A549 (cell line): ENCODE measurements at regions not wholly inside any gene's neighbourhood (a gene's known extent, or its start where the extent isn't known, plus 50 kb on each side); places are given as distances from the start of the nearest gene placed in this dataset.

ENCODE experiments used
- CTCF ChIP-seq: fragments of >200 bp; sonication (Bioruptor Twin); formaldehyde crosslinking; IDR thresholded peaks from 3 replicates; pipeline ENCODE4 v1.5.1; 2016
- EP300 ChIP-seq, 2 experiments: fragments of >200 bp; sonication (Bioruptor Twin); formaldehyde crosslinking; IDR thresholded peaks; 2 replicates in 1 of 2; 3 replicates in 1 of 2; pipeline ENCODE4 v1.6.1; 2016 to 2017
- ESRRA ChIP-seq: fragments of 150-350 bp; IDR thresholded peaks from 2 replicates; pipeline ENCODE4 v1.6.1; 2014; ENCODE audit warnings: mild to moderate bottlenecking, low read length, borderline replicate concordance
- HDAC2 ChIP-seq: fragments of 200-600 bp; sonication (generic); IDR thresholded peaks from 2 replicates; pipeline ENCODE4 v1.6.1; 2016
- JUN ChIP-seq, 2 experiments: fragments of >200 bp; sonication (Bioruptor Twin); formaldehyde crosslinking; IDR thresholded peaks; 2 replicates in 1 of 2; 3 replicates in 1 of 2; pipeline ENCODE4 v1.6.1; 2016 to 2017
- MYC ChIP-seq: IDR thresholded peaks from 2 replicates; pipeline ENCODE4 v1.6.1; 2012; ENCODE audit warnings: mild to moderate bottlenecking, inconsistent platforms, low read length, improper control_type of control experiment, borderline replicate concordance
- PHF8 ChIP-seq: fragments of 200-600 bp; sonication (generic); IDR thresholded peaks from 2 replicates; pipeline ENCODE4 v1.6.1; 2016; ENCODE audit warnings: low read depth, mild to moderate bottlenecking, antibody characterized with exemption, moderate library complexity, borderline replicate concordance
- POLR2A ChIP-seq: IDR thresholded peaks from 2 replicates; pipeline ENCODE4 v1.6.1; 2012; ENCODE audit warnings: mild to moderate bottlenecking, low read length
- RCOR1 ChIP-seq: fragments of 150-350 bp; IDR thresholded peaks from 2 replicates; pipeline ENCODE4 v1.6.1; 2014; ENCODE audit warnings: antibody characterized with exemption, low read length, low read depth
- SREBF2 ChIP-seq: fragments of 450-650 bp; IDR thresholded peaks from 2 replicates; pipeline ENCODE4 v1.6.1; 2014; ENCODE audit warnings: mild to moderate bottlenecking, moderate library complexity
- TF ChIP-seq, protein P1 (sequence below): IDR thresholded peaks from 2 replicates; pipeline ENCODE4 v1.6.1; 2012

DNA sequence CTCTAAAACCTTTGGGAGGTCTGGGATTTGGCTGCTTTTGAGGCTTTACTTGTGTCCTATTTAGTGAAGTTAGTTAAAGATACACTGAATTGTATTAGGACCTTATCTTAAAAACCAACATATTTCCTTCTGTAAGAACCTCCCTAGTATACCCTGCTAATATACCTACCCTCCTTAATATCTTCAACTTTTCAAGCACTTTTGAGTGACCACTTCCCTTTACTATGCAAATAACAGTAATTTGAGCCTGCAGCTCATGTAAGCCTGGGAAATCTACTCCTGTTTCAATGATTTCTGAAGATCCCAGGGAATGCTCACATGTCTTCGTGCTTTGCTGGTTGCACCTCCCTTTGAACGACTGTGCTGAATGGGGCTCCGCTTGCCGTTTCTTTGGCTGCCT is 358.5 kb downstream of the YTHDC2 start:
- TF ChIP-seq POLR2A (no peak), CTCF (no peak), RCOR1 (no peak), MYC (no peak), ESRRA (no peak), EP300 (IDR thresholded peaks at IDR 0.05) (no peak), PHF8 (no peak), JUN (IDR thresholded peaks at IDR 0.05) (no peak), HDAC2 (no peak), SREBF2 (no peak)
- TF ChIP-seq, protein P1, sequence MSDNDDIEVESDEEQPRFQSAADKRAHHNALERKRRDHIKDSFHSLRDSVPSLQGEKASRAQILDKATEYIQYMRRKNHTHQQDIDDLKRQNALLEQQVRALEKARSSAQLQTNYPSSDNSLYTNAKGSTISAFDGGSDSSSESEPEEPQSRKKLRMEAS, result no peak
